ENCODE measurements at regions not wholly inside any gene's neighbourhood (a gene's known extent, or its start where the extent isn't known, plus 50 kb on each side); places are given as distances from the start of the nearest gene placed in this dataset.

DNA sequence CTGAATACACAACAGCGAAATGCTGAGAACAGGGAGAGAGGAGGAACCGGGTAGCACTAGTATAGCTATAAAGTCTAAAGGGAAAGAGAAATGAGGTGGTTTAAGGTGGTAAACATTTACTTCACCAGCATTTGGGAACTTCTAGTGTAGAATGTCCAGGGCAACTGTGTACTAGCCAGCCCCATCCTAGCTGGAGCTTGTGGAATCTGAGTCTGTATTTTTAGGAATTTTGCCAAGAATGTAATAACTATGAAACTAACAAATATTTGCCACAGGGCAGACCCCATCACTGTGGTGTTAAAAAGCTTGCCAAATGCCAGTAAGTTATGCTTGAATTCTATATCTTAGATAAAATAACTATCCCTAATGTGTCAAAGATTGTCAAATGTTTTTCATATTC, 398.9 kb upstream of the MIS18BP1 start:
- TF ChIP-seq, protein P1, sequence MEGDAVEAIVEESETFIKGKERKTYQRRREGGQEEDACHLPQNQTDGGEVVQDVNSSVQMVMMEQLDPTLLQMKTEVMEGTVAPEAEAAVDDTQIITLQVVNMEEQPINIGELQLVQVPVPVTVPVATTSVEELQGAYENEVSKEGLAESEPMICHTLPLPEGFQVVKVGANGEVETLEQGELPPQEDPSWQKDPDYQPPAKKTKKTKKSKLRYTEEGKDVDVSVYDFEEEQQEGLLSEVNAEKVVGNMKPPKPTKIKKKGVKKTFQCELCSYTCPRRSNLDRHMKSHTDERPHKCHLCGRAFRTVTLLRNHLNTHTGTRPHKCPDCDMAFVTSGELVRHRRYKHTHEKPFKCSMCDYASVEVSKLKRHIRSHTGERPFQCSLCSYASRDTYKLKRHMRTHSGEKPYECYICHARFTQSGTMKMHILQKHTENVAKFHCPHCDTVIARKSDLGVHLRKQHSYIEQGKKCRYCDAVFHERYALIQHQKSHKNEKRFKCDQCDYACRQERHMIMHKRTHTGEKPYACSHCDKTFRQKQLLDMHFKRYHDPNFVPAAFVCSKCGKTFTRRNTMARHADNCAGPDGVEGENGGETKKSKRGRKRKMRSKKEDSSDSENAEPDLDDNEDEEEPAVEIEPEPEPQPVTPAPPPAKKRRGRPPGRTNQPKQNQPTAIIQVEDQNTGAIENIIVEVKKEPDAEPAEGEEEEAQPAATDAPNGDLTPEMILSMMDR (IDR thresholded peaks at IDR 0.05; ENCODE audit: low read length), result no peak
- TF ChIP-seq EZH2 (optimal IDR thresholded peaks at IDR 0.05; ENCODE audit: low read depth, low read length) (no peak), EZH2phosphoT487 (IDR thresholded peaks at IDR 0.05; ENCODE audit: low read length) (no peak)

All from MM.1S (cell line).